ENCODE measurements at regions not wholly inside any gene's neighbourhood (a gene's known extent, or its start where the extent isn't known, plus 50 kb on each side); places are given as distances from the start of the nearest gene placed in this dataset.

DNA sequence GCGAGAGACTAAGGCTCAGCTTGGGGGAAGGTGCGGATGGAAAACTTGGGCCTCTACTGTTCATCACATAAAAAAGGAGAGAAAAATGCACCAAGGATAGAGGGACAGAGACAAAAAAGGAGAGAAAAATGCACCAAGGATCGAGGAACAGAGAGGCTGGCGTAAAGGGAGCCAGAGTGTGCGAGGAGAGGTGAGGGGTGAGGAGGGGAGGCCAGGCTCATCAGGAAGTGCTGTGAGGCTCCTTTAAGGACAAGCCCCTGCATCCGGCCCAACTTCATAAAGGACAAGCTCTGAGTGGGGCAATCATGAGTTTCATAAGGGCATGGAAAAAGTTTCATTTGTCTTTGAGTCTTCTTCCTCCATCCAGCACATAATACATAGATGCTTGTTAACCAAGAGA lies 117.2 kb upstream of the NXT1 start:
- Mint-ChIP-seq H3K9me3 (ENCODE audit: unreplicated experiment) (peaks cover 13% of the 10 kb centered on the region), H3K27ac (ENCODE audit: unreplicated experiment) (no peak overlapping the region), H3K36me3 (ENCODE audit: low read depth, unreplicated experiment) (no peaks in the 10 kb centered on the region), H3K4me1 (ENCODE audit: low read depth, unreplicated experiment) (peaks cover 16% of the 10 kb centered on the region), H3K27me3 (ENCODE audit: low read depth, unreplicated experiment) (peaks cover 11% of the 10 kb centered on the region), H3K4me3 (ENCODE audit: unreplicated experiment) (no peak overlapping the region)
- Histone ChIP-seq H3K4me2 (ENCODE audit: low read length) (no peak overlapping the region), H3K79me2 (ENCODE audit: insufficient read depth, low read length) (no peaks in the 10 kb centered on the region), H3K9ac (ENCODE audit: low read length) (no peak overlapping the region), H3K27ac (ENCODE audit: low read depth, low read length) (no peak overlapping the region), H3K36me3 (ENCODE audit: insufficient read depth, low read length) (no peaks in the 10 kb centered on the region), H3K27me3 (ENCODE audit: insufficient read depth, low read length) (no peaks in the 10 kb centered on the region), H3K4me1 (ENCODE audit: insufficient read depth, low read length) (peaks cover 5% of the 10 kb centered on the region), H4K20me1 (ENCODE audit: insufficient read depth, low read length) (no peaks in the 10 kb centered on the region), H3K4me3 (ENCODE audit: insufficient read depth, low read depth, low read length) (no peak overlapping the region), H3K9me3 (ENCODE audit: insufficient read depth, low read depth, low read length) (peaks cover 5% of the 10 kb centered on the region), H2AFZ (ENCODE audit: low read depth, low read length) (no peak overlapping the region)
- no peak for TF ChIP-seq EZH2 (IDR thresholded peaks at IDR 0.05; ENCODE audit: insufficient read depth, low read length)
- DNase-seq (ENCODE audit: low read depth), result no peak
- no peak for FAIRE-seq

DNA sequence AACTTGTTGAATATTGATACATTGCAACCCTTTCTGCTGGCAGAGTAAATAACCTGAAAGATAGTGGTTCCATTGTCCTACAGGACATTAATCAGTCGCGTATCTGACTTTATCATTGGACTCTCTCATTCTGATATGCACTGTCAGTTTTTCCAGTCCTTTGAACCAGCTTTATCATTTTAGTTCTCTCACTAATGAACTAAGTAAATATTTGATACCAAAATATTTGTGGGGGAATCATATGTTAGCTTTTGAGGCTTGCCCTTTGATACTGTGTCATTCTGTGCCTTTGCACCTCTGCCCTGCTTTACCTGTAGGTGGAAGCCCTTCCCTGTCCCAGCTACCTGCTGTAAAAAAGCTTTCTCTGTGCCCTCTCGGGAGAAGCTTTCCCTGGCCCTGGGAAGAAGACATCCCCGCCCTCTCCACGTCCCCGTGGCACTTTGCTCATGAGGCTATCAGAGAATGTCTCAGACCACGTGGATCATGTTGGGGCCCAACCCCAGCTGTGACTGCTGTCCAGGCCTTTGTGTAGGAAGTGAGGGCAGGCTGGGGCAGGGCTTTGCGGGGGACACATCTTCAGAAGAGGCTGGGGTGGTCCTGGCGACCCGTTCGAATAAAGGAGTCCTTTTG lies 117.8 kb upstream of the NXT1 start:
- peaks cover 5% of the 10 kb centered on the region for H3K4me1 ChIP-seq (ENCODE audit: insufficient read depth, low read length)
- FAIRE-seq (no peak), DNase-seq (ENCODE audit: low read depth) (no peak)
- H4K20me1 ChIP-seq (ENCODE audit: insufficient read depth, low read length), result no peaks in the 10 kb centered on the region
- no peak overlapping the region for H3K27ac ChIP-seq (ENCODE audit: low read depth, low read length)
- no peak overlapping the region for H3K4me2 ChIP-seq (ENCODE audit: low read length)
- H3K36me3 Mint-ChIP-seq (ENCODE audit: low read depth, unreplicated experiment), result no peaks in the 10 kb centered on the region
- H3K9me3 Mint-ChIP-seq (ENCODE audit: unreplicated experiment), result peaks cover 13% of the 10 kb centered on the region
- H3K4me3 ChIP-seq (ENCODE audit: insufficient read depth, low read depth, low read length), result no peak overlapping the region
- no peak overlapping the region for H3K4me3 Mint-ChIP-seq (ENCODE audit: unreplicated experiment)
- peaks cover 10% of the 10 kb centered on the region for H3K27me3 Mint-ChIP-seq (ENCODE audit: low read depth, unreplicated experiment)
- no peaks in the 10 kb centered on the region for H3K36me3 ChIP-seq (ENCODE audit: insufficient read depth, low read length)
- no peaks in the 10 kb centered on the region for H3K79me2 ChIP-seq (ENCODE audit: insufficient read depth, low read length)
- no peak overlapping the region for H3K9ac ChIP-seq (ENCODE audit: low read length)
- TF ChIP-seq, protein P1, sequence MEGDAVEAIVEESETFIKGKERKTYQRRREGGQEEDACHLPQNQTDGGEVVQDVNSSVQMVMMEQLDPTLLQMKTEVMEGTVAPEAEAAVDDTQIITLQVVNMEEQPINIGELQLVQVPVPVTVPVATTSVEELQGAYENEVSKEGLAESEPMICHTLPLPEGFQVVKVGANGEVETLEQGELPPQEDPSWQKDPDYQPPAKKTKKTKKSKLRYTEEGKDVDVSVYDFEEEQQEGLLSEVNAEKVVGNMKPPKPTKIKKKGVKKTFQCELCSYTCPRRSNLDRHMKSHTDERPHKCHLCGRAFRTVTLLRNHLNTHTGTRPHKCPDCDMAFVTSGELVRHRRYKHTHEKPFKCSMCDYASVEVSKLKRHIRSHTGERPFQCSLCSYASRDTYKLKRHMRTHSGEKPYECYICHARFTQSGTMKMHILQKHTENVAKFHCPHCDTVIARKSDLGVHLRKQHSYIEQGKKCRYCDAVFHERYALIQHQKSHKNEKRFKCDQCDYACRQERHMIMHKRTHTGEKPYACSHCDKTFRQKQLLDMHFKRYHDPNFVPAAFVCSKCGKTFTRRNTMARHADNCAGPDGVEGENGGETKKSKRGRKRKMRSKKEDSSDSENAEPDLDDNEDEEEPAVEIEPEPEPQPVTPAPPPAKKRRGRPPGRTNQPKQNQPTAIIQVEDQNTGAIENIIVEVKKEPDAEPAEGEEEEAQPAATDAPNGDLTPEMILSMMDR (IDR thresholded peaks at IDR 0.05; ENCODE audit: insufficient read depth, low read depth, low read length), result no peak
- TF ChIP-seq EZH2 (IDR thresholded peaks at IDR 0.05; ENCODE audit: insufficient read depth, low read length), result no peak
- H3K27me3 ChIP-seq (ENCODE audit: insufficient read depth, low read length), result no peaks in the 10 kb centered on the region
- H2AFZ ChIP-seq (ENCODE audit: low read depth, low read length), result no peak overlapping the region
- H3K9me3 ChIP-seq (ENCODE audit: insufficient read depth, low read depth, low read length), result peaks cover 5% of the 10 kb centered on the region
- H3K4me1 Mint-ChIP-seq (ENCODE audit: low read depth, unreplicated experiment), result peaks cover 16% of the 10 kb centered on the region
- H3K27ac Mint-ChIP-seq (ENCODE audit: unreplicated experiment), result no peak overlapping the region

DNA sequence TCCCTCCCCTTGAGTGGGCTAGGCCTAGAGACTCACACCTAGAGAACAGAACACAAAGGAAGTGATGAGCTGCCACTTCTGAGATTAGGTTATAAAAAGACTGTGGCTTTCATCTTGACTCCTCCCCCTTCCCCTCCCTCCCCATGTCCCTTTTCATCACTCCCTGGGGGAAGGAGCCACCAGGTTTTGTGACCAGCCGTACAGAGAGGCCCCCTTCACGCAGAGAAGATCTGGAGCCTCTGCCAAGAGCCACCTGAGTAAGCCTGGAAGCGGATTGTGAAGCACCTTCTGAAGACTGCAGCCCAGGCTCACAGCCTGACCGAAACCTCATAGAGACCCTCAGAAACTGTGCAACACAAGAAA lies 118.4 kb upstream of the NXT1 start:
- DNase-seq (ENCODE audit: low read depth) (no peak), FAIRE-seq (no peak)
- Histone ChIP-seq H3K4me3 (ENCODE audit: insufficient read depth, low read depth, low read length) (no peak overlapping the region), H3K27ac (ENCODE audit: low read depth, low read length) (no peak overlapping the region), H3K4me1 (ENCODE audit: insufficient read depth, low read length) (peaks cover 5% of the 10 kb centered on the region), H3K9ac (ENCODE audit: low read length) (no peak overlapping the region), H2AFZ (ENCODE audit: low read depth, low read length) (no peak overlapping the region), H3K27me3 (ENCODE audit: insufficient read depth, low read length) (no peaks in the 10 kb centered on the region), H3K4me2 (ENCODE audit: low read length) (no peak overlapping the region), H4K20me1 (ENCODE audit: insufficient read depth, low read length) (no peaks in the 10 kb centered on the region), H3K36me3 (ENCODE audit: insufficient read depth, low read length) (no peaks in the 10 kb centered on the region), H3K9me3 (ENCODE audit: insufficient read depth, low read depth, low read length) (peaks cover 5% of the 10 kb centered on the region), H3K79me2 (ENCODE audit: insufficient read depth, low read length) (no peaks in the 10 kb centered on the region)
- no peak overlapping the region for H3K27ac Mint-ChIP-seq (ENCODE audit: unreplicated experiment)
- no peaks in the 10 kb centered on the region for H3K36me3 Mint-ChIP-seq (ENCODE audit: low read depth, unreplicated experiment)
- H3K27me3 Mint-ChIP-seq (ENCODE audit: low read depth, unreplicated experiment), result peaks cover 5% of the 10 kb centered on the region
- H3K4me1 Mint-ChIP-seq (ENCODE audit: low read depth, unreplicated experiment), result peaks cover 16% of the 10 kb centered on the region
- no peak overlapping the region for H3K4me3 Mint-ChIP-seq (ENCODE audit: unreplicated experiment)
- no peak for TF ChIP-seq EZH2 (IDR thresholded peaks at IDR 0.05; ENCODE audit: insufficient read depth, low read length)
- TF ChIP-seq, protein P1 (IDR thresholded peaks at IDR 0.05; ENCODE audit: insufficient read depth, low read depth, low read length), result no peak
- peaks cover 10% of the 10 kb centered on the region for H3K9me3 Mint-ChIP-seq (ENCODE audit: unreplicated experiment)
